ENCODE measurements at regions not wholly inside any gene's neighbourhood (a gene's known extent, or its start where the extent isn't known, plus 50 kb on each side); places are given as distances from the start of the nearest gene placed in this dataset.

DNA sequence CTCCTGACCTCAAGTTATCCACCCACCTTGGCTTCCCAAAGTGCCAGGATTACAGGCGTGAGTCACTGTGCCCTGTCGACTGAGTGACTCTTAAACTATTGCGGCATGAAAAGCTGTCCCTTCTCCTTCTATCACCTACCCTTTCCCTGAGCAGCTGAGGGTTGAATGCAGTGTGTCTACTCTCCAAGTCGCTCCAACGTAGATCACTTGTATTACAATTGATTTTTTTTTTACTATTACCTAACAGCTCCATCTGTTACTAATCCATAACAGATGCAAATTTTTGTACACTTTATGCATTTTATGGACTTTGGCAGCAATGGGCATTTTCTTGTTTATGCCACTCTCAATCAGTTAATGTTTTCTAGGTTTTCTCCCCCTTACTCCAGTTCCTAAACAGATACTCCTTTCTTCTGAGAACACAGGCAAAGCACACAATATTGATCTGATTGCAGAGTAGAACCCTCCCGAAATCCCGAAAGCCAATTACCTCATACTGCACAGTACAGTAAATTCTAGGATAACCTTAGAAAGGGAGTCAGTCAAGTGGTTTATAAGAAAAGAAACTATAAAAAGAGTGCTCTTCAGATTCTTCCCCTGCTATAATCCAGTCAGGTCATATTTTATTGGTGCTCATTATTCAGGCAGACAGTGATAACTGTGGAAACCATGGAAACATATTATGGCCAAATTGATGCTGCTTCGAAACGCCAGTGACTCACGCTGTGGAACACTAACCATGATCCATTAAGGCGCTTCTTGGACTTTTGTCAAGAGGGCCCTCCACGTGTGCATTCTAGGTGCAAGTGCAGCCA, 273.0 kb downstream of the ADGB start:
- no peak for DNase-seq (ENCODE audit: unreplicated experiment)
- CTCF ChIA-PET: no interaction called here
- H3K4me1 Mint-ChIP-seq (ENCODE audit: insufficient read depth, unreplicated experiment): peaks cover 5% of the 10 kb centered on the region
- no peaks in the 10 kb centered on the region for H3K36me3 Mint-ChIP-seq (ENCODE audit: insufficient read depth, unreplicated experiment)
- POLR2A ChIA-PET: interaction anchor here (1.2 kb wide), 1 partner anchor 12 kb away, joined by 3 read pairs; no protein-coding TSS in a partner anchor
- no TSS peak for BruUV-seq (replicated peaks)
- no peak overlapping the region for H3K4me3 Mint-ChIP-seq (ENCODE audit: unreplicated experiment)
- no peaks in the 10 kb centered on the region for H3K27me3 Mint-ChIP-seq (ENCODE audit: insufficient read depth, unreplicated experiment)
- no peak for TF ChIP-seq CTCF (IDR thresholded peaks at IDR 0.05; ENCODE audit: unreplicated experiment)
- no peak overlapping the region for H3K27ac Mint-ChIP-seq (ENCODE audit: low read depth, unreplicated experiment)
- intact Hi-C loops (cut with micrococcal nuclease): no loop called here
- H3K9me3 Mint-ChIP-seq (ENCODE audit: unreplicated experiment): peaks cover 8% of the 10 kb centered on the region

DNA sequence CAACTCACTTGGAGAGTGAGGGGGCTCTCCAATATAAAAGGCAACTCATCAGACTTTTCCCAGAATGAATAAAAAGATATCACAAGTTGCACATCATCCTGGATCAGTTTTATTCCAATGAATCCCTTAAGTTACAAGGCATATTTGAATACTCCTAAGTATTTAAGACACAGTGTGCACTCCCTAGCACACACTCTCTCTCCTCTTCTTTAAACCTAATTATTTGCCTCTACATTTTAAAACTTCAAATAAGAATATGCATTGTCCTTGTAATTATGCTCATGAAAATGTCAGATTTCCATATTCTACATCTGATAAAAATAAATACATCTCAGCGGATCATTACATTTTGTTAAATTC, 273.6 kb downstream of the ADGB start:
- H3K27me3 Mint-ChIP-seq (ENCODE audit: insufficient read depth, unreplicated experiment): no peaks in the 10 kb centered on the region
- no TSS peak for BruUV-seq (replicated peaks)
- ChIA-PET POLR2A (no interaction called here), CTCF (no interaction called here)
- no peak overlapping the region for H3K27ac Mint-ChIP-seq (ENCODE audit: low read depth, unreplicated experiment)
- intact Hi-C loops (cut with micrococcal nuclease): no loop called here
- no peak overlapping the region for H3K4me3 Mint-ChIP-seq (ENCODE audit: unreplicated experiment)
- TF ChIP-seq CTCF (IDR thresholded peaks at IDR 0.05; ENCODE audit: unreplicated experiment): no peak
- no peaks in the 10 kb centered on the region for H3K36me3 Mint-ChIP-seq (ENCODE audit: insufficient read depth, unreplicated experiment)
- peaks cover 8% of the 10 kb centered on the region for H3K9me3 Mint-ChIP-seq (ENCODE audit: unreplicated experiment)
- DNase-seq (ENCODE audit: unreplicated experiment): no peak
- peaks cover 5% of the 10 kb centered on the region for H3K4me1 Mint-ChIP-seq (ENCODE audit: insufficient read depth, unreplicated experiment)

- BruUV-seq (replicated peaks): no TSS peak
- ChIA-PET CTCF (no interaction called here), POLR2A (no interaction called here)
- DNase-seq (ENCODE audit: unreplicated experiment): no peak
- TF ChIP-seq CTCF (IDR thresholded peaks at IDR 0.05; ENCODE audit: unreplicated experiment): no peak
- Mint-ChIP-seq H3K27ac (ENCODE audit: low read depth, unreplicated experiment) (no peak overlapping the region), H3K27me3 (ENCODE audit: insufficient read depth, unreplicated experiment) (no peaks in the 10 kb centered on the region), H3K36me3 (ENCODE audit: insufficient read depth, unreplicated experiment) (no peaks in the 10 kb centered on the region), H3K4me1 (ENCODE audit: insufficient read depth, unreplicated experiment) (no peaks in the 10 kb centered on the region), H3K4me3 (ENCODE audit: unreplicated experiment) (no peak overlapping the region), H3K9me3 (ENCODE audit: unreplicated experiment) (peaks cover 8% of the 10 kb centered on the region)
- intact Hi-C loops (cut with micrococcal nuclease): no loop called here
Observed at GRCh38 chr6:146874278-146875018, 275.7 kb downstream of the ADGB start.

DNA sequence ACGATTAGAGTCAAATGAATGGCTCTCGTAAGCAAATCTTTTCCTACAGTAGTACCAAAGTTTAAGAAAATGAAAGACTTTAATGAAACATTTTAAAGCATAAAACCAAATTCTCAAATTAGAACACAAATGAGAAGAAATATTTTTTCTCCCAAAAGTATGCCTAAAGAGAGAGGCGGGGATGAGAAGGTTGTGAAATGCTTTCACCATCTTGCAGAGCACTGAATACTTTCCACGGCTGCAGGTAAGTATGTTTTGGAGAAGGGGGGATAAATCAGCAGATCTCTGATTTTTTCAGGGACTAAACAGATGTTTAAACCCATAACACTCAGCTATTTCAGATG, 277.1 kb downstream of the ADGB start:
- no peak for TF ChIP-seq CTCF (IDR thresholded peaks at IDR 0.05; ENCODE audit: unreplicated experiment)
- Mint-ChIP-seq H3K36me3 (ENCODE audit: insufficient read depth, unreplicated experiment) (no peaks in the 10 kb centered on the region), H3K4me1 (ENCODE audit: insufficient read depth, unreplicated experiment) (no peaks in the 10 kb centered on the region), H3K27ac (ENCODE audit: low read depth, unreplicated experiment) (no peak overlapping the region), H3K27me3 (ENCODE audit: insufficient read depth, unreplicated experiment) (no peaks in the 10 kb centered on the region), H3K9me3 (ENCODE audit: unreplicated experiment) (peaks cover 1% of the 10 kb centered on the region), H3K4me3 (ENCODE audit: unreplicated experiment) (no peak overlapping the region)
- no TSS peak for BruUV-seq (replicated peaks)
- ChIA-PET POLR2A (interaction anchor here (0.7 to 1.0 kb wide), 2 partner anchors 10 to 13 kb away, joined by 3 read pairs; no protein-coding TSS in a partner anchor), CTCF (no interaction called here)
- DNase-seq (ENCODE audit: unreplicated experiment): no peak
- intact Hi-C loops (cut with micrococcal nuclease): no loop called here

All from MCF 10A (cell line).